SW480 (cell line): ENCODE measurements at regions not wholly inside any gene's neighbourhood (a gene's known extent, or its start where the extent isn't known, plus 50 kb on each side); places are given as distances from the start of the nearest gene placed in this dataset.

ENCODE experiments used
- DNase-seq: peaks from one replicate; pipeline ENCODE4 v3.0.0-alpha.2; 2016; ENCODE audit warnings: low spot score

- DNase-seq = no peak
Measured at GRCh38 chr2:13103778-13104493, 387.2 kb downstream of the TRIB2 start.

- DNase-seq = no peak
Measured at GRCh38 chr2:13104723-13105122, 388.0 kb downstream of the TRIB2 start.

- DNase-seq = no peak
Measured at GRCh38 chr2:13106302-13106701, 389.6 kb downstream of the TRIB2 start.

- DNase-seq = no peak
Measured at GRCh38 chr2:13109516-13109915, 392.8 kb downstream of the TRIB2 start.

- no peak for DNase-seq
Measured at GRCh38 chr2:13110825-13111224, 394.1 kb downstream of the TRIB2 start.

- DNase-seq = no peak
Measured at GRCh38 chr2:13113002-13113401, 396.3 kb downstream of the TRIB2 start.

- no peak for DNase-seq
Measured at GRCh38 chr2:13114391-13114790, 397.7 kb downstream of the TRIB2 start.

- no peak for DNase-seq
Measured at GRCh38 chr2:13115643-13116042, 398.9 kb downstream of the TRIB2 start.

- DNase-seq = no peak
Measured at GRCh38 chr2:13121096-13121495, 404.4 kb downstream of the TRIB2 start.

- no peak for DNase-seq
Measured at GRCh38 chr2:13128139-13128538, 411.4 kb downstream of the TRIB2 start.

- DNase-seq = no peak
Measured at GRCh38 chr2:13135369-13135768, 418.6 kb downstream of the TRIB2 start.

GRCh38 chr2:13135856-13136255, 419.1 kb downstream of the TRIB2 start:
- DNase-seq = no peak

- no peak for DNase-seq
Measured at GRCh38 chr2:13137679-13138078, 420.9 kb downstream of the TRIB2 start.

- DNase-seq = no peak
Measured at GRCh38 chr2:13141315-13141714, 424.6 kb downstream of the TRIB2 start.

GRCh38 chr2:13143451-13143850, 426.7 kb downstream of the TRIB2 start:
- DNase-seq = no peak

GRCh38 chr2:13156916-13157315, 440.2 kb downstream of the TRIB2 start:
- DNase-seq = no peak

GRCh38 chr2:13158466-13158865, 441.7 kb downstream of the TRIB2 start:
- no peak for DNase-seq

GRCh38 chr2:13180729-13181128, 464.0 kb downstream of the TRIB2 start:
- no peak for DNase-seq

GRCh38 chr2:13193075-13193474, 476.3 kb downstream of the TRIB2 start:
- DNase-seq = peak; percentile 16

GRCh38 chr2:13193900-13194299, 477.2 kb downstream of the TRIB2 start:
- DNase-seq = peak; percentile 52

GRCh38 chr2:13195270-13195669, 478.5 kb downstream of the TRIB2 start:
- no peak for DNase-seq

GRCh38 chr2:13197248-13197647, 480.5 kb downstream of the TRIB2 start:
- no peak for DNase-seq

GRCh38 chr2:13201924-13202323, 485.2 kb downstream of the TRIB2 start:
- no peak for DNase-seq

- DNase-seq = no peak
Measured at GRCh38 chr2:13212115-13212514, 495.4 kb downstream of the TRIB2 start.
